H1 (cell line): ENCODE measurements at regions not wholly inside any gene's neighbourhood (a gene's known extent, or its start where the extent isn't known, plus 50 kb on each side); places are given as distances from the start of the nearest gene placed in this dataset.

Experiments
- CHD2 ChIP-seq: IDR thresholded peaks from 2 replicates; pipeline ENCODE4 v1.6.1; 2012; ENCODE audit warnings: low read length, improper control_type of control experiment
- TBP ChIP-seq: IDR thresholded peaks from 2 replicates; pipeline ENCODE4 v1.6.1; 2011; ENCODE audit warnings: low read depth, low read length, improper control_type of control experiment
- TF ChIP-seq, protein P1 (sequence below), 3 experiments: IDR thresholded peaks; 1 replicate in 2 of 3; 2 replicates in 1 of 3; pipeline versions ENCODE4 v1.5.1 to v1.6.1; 2011; ENCODE audit warnings: low read length in 3 of 3, mild to moderate bottlenecking in 3 of 3, inconsistent platforms in 2 of 3, low read depth in 1 of 3, moderate library complexity in 1 of 3; ENCODE audit not compliant: insufficient read depth in 1 of 3; ENCODE audit errors: control extremely low read depth in 1 of 3

- TF ChIP-seq, protein P1, sequence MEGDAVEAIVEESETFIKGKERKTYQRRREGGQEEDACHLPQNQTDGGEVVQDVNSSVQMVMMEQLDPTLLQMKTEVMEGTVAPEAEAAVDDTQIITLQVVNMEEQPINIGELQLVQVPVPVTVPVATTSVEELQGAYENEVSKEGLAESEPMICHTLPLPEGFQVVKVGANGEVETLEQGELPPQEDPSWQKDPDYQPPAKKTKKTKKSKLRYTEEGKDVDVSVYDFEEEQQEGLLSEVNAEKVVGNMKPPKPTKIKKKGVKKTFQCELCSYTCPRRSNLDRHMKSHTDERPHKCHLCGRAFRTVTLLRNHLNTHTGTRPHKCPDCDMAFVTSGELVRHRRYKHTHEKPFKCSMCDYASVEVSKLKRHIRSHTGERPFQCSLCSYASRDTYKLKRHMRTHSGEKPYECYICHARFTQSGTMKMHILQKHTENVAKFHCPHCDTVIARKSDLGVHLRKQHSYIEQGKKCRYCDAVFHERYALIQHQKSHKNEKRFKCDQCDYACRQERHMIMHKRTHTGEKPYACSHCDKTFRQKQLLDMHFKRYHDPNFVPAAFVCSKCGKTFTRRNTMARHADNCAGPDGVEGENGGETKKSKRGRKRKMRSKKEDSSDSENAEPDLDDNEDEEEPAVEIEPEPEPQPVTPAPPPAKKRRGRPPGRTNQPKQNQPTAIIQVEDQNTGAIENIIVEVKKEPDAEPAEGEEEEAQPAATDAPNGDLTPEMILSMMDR (IDR thresholded peaks at IDR 0.05; ENCODE audit: control extremely low read depth in 1 of 3, insufficient read depth in 1 of 3, low read depth in 1 of 3, low read length in 3 of 3), result no peak
- TF ChIP-seq CHD2 (no peak), TBP (no peak)
These were observed 393.7 kb upstream of the MBL2 start for GRCh38 chr10:53166325-53166724.
